CD8-positive, alpha-beta memory T cell (primary cell): ENCODE measurements at regions not wholly inside any gene's neighbourhood (a gene's known extent, or its start where the extent isn't known, plus 50 kb on each side); places are given as distances from the start of the nearest gene placed in this dataset.
A peak's percentile ranks its signal among the peaks of the same experiment; 100 is the strongest.

Experiments
- CTCF ChIA-PET: fragments of 350-600 bp; sonication (Branson Sonifier 250); formaldehyde crosslinking; loops from one replicate; lab custom pipeline; 2021; ENCODE audit warnings: antibody characterized with exemption; lab: Charles Lee
- POLR2A ChIA-PET: fragments of 350-600 bp; sonication (Branson Sonifier 250); formaldehyde crosslinking; loops from one replicate; lab custom pipeline; 2021; ENCODE audit warnings: antibody characterized with exemption; lab: Charles Lee
- DNase-seq, 5 donors: peaks; one replicate each; pipeline versions ENCODE4 v3.0.0 to v3.0.0-alpha.2; 2020 to 2022; ENCODE audit warnings: mixed read lengths in 1 of 5
- H3K27ac ChIP-seq: one replicate; pipeline ENCODE4 v1.7.0; 2013; ENCODE audit warnings: low read depth, mild to moderate bottlenecking, low read length, moderate library complexity
- H3K27me3 ChIP-seq: 2 replicates; pipeline ENCODE4 v1.7.0; 2013; ENCODE audit warnings: low read length, mild to moderate bottlenecking; ENCODE audit not compliant: insufficient read depth, poor library complexity, severe bottlenecking
- H3K36me3 ChIP-seq: 2 replicates; pipeline ENCODE4 v1.7.0; 2013; ENCODE audit warnings: mild to moderate bottlenecking, low read length, moderate library complexity; ENCODE audit not compliant: insufficient read depth
- H3K4me1 ChIP-seq: 2 replicates; pipeline ENCODE4 v1.7.0; 2013; ENCODE audit warnings: mild to moderate bottlenecking, low read length, moderate library complexity; ENCODE audit not compliant: insufficient read depth
- H3K4me3 ChIP-seq: 2 replicates; pipeline ENCODE4 v1.7.0; 2013; ENCODE audit warnings: mild to moderate bottlenecking, low read length
- H3K9me3 ChIP-seq: 2 replicates; pipeline ENCODE4 v1.7.0; 2013; ENCODE audit warnings: mild to moderate bottlenecking, low read length
- H3K27ac Mint-ChIP-seq, 8 donors: one replicate each; pipeline ENCODE4 v1.8.0; 2020 to 2021; ENCODE audit warnings: mixed read lengths in 8 of 8, mild to moderate bottlenecking in 6 of 8, inconsistent platforms in 3 of 8, moderate library complexity in 3 of 8
- H3K27me3 Mint-ChIP-seq, 2 donors: one replicate each; pipeline ENCODE4 v1.8.0; 2020 to 2021; ENCODE audit warnings: mixed read lengths in 2 of 2, mild to moderate bottlenecking in 1 of 2, moderate library complexity in 1 of 2
- H3K36me3 Mint-ChIP-seq, 3 donors: one replicate each; pipeline ENCODE4 v1.8.0; 2020 to 2021; ENCODE audit warnings: mixed read lengths in 3 of 3, inconsistent platforms in 1 of 3, mild to moderate bottlenecking in 1 of 3
- H3K4me1 Mint-ChIP-seq, 3 donors: one replicate each; pipeline ENCODE4 v1.8.0; 2020 to 2021; ENCODE audit warnings: mixed read lengths in 3 of 3, inconsistent platforms in 1 of 3, mild to moderate bottlenecking in 1 of 3
- H3K4me3 Mint-ChIP-seq, 7 donors: one replicate each; pipeline ENCODE4 v1.8.0; 2020 to 2021; ENCODE audit warnings: mixed read lengths in 7 of 7, mild to moderate bottlenecking in 6 of 7, moderate library complexity in 4 of 7, inconsistent platforms in 2 of 7
- H3K9me3 Mint-ChIP-seq, 5 donors: one replicate each; pipeline ENCODE4 v1.8.0; 2020 to 2022; ENCODE audit warnings: mixed read lengths in 5 of 5, mild to moderate bottlenecking in 3 of 5, moderate library complexity in 2 of 5, inconsistent platforms in 1 of 5

DNA sequence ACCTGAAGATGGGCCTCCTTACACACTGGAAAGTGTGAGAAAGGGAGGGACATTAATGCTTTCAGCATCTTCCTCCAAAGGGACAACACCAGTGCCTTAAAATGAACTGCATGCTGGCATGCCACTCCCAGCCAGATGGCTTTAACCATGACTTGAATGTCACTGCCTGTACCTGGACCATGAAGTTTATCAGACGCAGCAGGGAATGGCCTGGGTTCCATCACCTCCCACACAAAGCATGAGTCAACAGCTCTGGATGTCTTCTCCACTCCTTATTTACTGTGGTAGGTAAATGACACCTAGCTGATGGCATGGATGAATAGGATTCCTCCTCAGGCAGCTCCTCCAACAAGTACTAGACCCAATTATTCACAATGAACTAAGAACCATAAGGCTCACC lies 645.6 kb downstream of the SOX5 start:
- ChIA-PET POLR2A (no interaction called here), CTCF (no interaction called here)
- H3K27me3 ChIP-seq, result no peaks in the 10 kb centered on the region
- Mint-ChIP-seq H3K9me3 (peaks cover 0 to 9% (median 4%) of the 10 kb centered on the region in 5 donors), H3K4me1 (no peaks in the 10 kb centered on the region), H3K36me3 (no peaks in the 10 kb centered on the region), H3K27me3 (peaks cover 0 to 3% of the 10 kb centered on the region in 2 donors), H3K4me3 (no peak overlapping the region), H3K27ac (peak overlapping the region in 1 of 8 donors; percentile 47)
- H3K4me3 ChIP-seq, result no peak overlapping the region
- DNase-seq, result no peak
- H3K4me1 ChIP-seq, result no peaks in the 10 kb centered on the region
- no peaks in the 10 kb centered on the region for H3K36me3 ChIP-seq
- H3K27ac ChIP-seq, result no peak overlapping the region
- no peaks in the 10 kb centered on the region for H3K9me3 ChIP-seq

DNA sequence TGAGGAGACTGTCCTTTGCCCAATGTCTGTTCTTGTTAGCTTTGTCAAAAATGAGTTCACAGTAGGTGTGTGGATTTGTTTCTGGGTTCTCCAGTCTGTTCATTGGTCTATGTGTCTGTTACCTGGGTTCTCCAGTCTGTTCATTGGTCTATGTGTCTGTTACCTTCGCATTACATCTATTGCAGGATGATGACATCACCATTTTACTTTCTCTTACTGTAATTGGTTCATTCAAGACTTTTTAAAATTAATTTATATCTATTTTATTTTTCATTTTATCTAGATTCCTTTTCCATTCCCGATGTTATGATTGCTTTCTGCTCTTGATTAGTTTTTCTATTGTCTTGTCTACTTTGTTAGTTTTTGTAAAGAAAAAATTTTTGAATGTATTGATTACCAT lies 615.5 kb downstream of the SOX5 start:
- peaks cover 0 to 5% (median 2%) of the 10 kb centered on the region in 5 donors for H3K9me3 Mint-ChIP-seq
- no peak overlapping the region for H3K4me3 Mint-ChIP-seq
- H3K36me3 ChIP-seq, result no peaks in the 10 kb centered on the region
- no peak for DNase-seq
- no peaks in the 10 kb centered on the region for H3K4me1 Mint-ChIP-seq
- no peak overlapping the region for H3K4me3 ChIP-seq
- ChIA-PET POLR2A (no interaction called here), CTCF (no interaction called here)
- H3K36me3 Mint-ChIP-seq, result no peaks in the 10 kb centered on the region
- no peak overlapping the region for H3K27ac Mint-ChIP-seq
- no peaks in the 10 kb centered on the region for H3K9me3 ChIP-seq
- H3K27me3 ChIP-seq, result no peaks in the 10 kb centered on the region
- H3K27ac ChIP-seq, result no peak overlapping the region
- H3K27me3 Mint-ChIP-seq, result no peaks in the 10 kb centered on the region
- no peaks in the 10 kb centered on the region for H3K4me1 ChIP-seq

DNA sequence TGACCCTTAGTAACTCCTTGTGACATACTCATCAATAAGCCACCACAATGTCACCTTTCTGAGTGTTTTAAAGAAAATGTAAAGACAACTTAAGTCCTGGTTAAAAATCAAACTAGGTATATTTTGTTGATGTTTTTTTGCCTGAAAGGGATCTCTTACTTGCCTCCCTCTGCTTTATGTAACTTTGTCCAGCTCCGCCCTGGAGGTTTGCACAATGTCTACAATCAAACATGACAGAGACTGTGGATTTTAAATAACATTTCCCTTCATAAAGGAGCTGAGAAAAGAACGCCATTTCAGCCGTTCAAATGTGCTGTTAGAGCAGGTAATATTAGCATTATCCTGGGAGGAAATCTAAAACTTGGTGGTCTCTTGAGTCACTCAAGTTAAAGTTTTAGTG lies 613.9 kb downstream of the SOX5 start:
- no peak overlapping the region for H3K27ac ChIP-seq
- ChIA-PET POLR2A (no interaction called here), CTCF (no interaction called here)
- Mint-ChIP-seq H3K9me3 (peaks cover 0 to 5% (median 2%) of the 10 kb centered on the region in 5 donors), H3K36me3 (no peaks in the 10 kb centered on the region), H3K27me3 (no peaks in the 10 kb centered on the region), H3K4me1 (no peaks in the 10 kb centered on the region), H3K27ac (no peak overlapping the region), H3K4me3 (no peak overlapping the region)
- no peaks in the 10 kb centered on the region for H3K27me3 ChIP-seq
- H3K36me3 ChIP-seq, result no peaks in the 10 kb centered on the region
- DNase-seq, result no peak
- H3K4me1 ChIP-seq, result no peaks in the 10 kb centered on the region
- no peaks in the 10 kb centered on the region for H3K9me3 ChIP-seq
- no peak overlapping the region for H3K4me3 ChIP-seq

DNA sequence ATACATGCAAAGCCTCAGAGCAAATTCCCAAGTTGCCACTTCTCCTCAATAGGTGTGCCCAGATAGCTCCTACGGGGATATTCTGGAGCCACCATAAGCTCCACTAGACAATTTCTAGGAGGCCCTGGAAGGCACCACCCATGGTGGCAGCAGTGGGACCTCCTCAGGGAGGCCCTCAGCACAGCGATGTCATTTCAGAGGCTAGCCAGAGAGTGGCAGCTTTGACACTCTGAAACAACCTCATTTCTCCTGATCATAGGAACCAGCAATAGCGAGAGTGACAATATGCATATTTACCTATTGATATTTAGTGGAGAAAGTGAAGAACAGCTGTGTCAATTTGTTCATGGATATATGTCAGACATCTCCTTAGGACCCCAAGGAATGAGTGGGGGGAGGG lies 612.3 kb downstream of the SOX5 start:
- POLR2A ChIA-PET, result no interaction called here
- H3K4me3 ChIP-seq, result no peak overlapping the region
- H3K27me3 Mint-ChIP-seq, result no peaks in the 10 kb centered on the region
- H3K36me3 ChIP-seq, result no peaks in the 10 kb centered on the region
- H3K4me1 ChIP-seq, result no peaks in the 10 kb centered on the region
- H3K9me3 Mint-ChIP-seq, result peaks cover 0 to 5% (median 0%) of the 10 kb centered on the region in 5 donors
- no peaks in the 10 kb centered on the region for H3K9me3 ChIP-seq
- H3K36me3 Mint-ChIP-seq, result no peaks in the 10 kb centered on the region
- no peaks in the 10 kb centered on the region for H3K4me1 Mint-ChIP-seq
- H3K4me3 Mint-ChIP-seq, result no peak overlapping the region
- H3K27ac ChIP-seq, result no peak overlapping the region
- no peak for DNase-seq
- H3K27me3 ChIP-seq, result no peaks in the 10 kb centered on the region
- CTCF ChIA-PET, result no interaction called here
- H3K27ac Mint-ChIP-seq, result no peak overlapping the region

DNA sequence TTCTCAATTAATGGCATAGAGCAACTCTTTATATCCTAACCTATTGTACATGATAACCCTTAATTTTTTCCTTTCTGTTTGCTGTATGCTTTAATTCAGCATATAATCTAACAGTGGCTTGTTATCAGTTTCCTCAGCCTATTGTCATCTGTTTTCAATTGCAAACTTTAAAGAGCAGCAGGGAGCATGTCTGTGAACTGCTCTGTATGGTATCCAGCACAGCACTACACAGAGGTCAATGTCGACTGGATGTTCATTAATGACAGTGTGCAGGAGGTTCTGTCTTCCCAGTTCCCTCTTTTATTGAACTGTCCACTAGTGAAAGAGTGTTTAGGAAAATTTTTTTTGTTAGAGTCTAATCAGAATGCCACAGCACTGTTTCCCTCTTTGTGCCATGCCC lies 609.1 kb downstream of the SOX5 start:
- no peak for DNase-seq
- H3K9me3 Mint-ChIP-seq, result peaks cover 0 to 2% (median 0%) of the 10 kb centered on the region in 5 donors

DNA sequence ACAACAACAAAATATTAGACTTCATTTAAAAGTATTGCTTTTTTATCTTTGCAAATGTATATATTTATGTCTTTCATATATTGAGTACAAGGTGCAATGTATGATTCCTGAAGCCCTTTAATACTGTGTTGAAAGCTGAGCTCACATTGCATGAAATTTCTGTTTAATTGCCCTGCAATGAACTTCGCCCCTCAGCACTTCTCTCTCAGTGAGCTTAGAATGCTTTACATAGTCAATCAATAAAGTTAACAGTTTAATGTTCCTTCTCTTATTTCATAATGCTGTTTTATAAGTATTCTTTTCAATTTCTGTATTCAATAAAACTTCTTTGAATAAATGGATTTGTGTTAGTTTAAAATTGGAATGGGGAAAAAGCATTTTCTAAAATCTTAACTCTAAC lies 607.1 kb downstream of the SOX5 start:
- no peak overlapping the region for H3K27ac Mint-ChIP-seq
- no peak overlapping the region for H3K27ac ChIP-seq
- peaks cover 0 to 4% (median 0%) of the 10 kb centered on the region in 5 donors for H3K9me3 Mint-ChIP-seq
- no peak overlapping the region for H3K4me3 ChIP-seq
- ChIA-PET CTCF (no interaction called here), POLR2A (no interaction called here)
- H3K27me3 ChIP-seq, result no peaks in the 10 kb centered on the region
- no peak for DNase-seq
- no peaks in the 10 kb centered on the region for H3K27me3 Mint-ChIP-seq
- no peaks in the 10 kb centered on the region for H3K4me1 ChIP-seq
- no peaks in the 10 kb centered on the region for H3K4me1 Mint-ChIP-seq
- no peaks in the 10 kb centered on the region for H3K9me3 ChIP-seq
- H3K36me3 ChIP-seq, result no peaks in the 10 kb centered on the region
- no peaks in the 10 kb centered on the region for H3K36me3 Mint-ChIP-seq
- no peak overlapping the region for H3K4me3 Mint-ChIP-seq

More for the DNA sequence above, 609.1 kb downstream of the SOX5 start:
- Mint-ChIP-seq H3K27ac (no peak overlapping the region), H3K4me3 (no peak overlapping the region), H3K36me3 (no peaks in the 10 kb centered on the region), H3K27me3 (no peaks in the 10 kb centered on the region), H3K4me1 (no peaks in the 10 kb centered on the region)
- no peaks in the 10 kb centered on the region for H3K4me1 ChIP-seq
- H3K27ac ChIP-seq, result no peak overlapping the region
- CTCF ChIA-PET, result no interaction called here
- no peaks in the 10 kb centered on the region for H3K36me3 ChIP-seq
- no peak overlapping the region for H3K4me3 ChIP-seq
- H3K27me3 ChIP-seq, result no peaks in the 10 kb centered on the region
- H3K9me3 ChIP-seq, result no peaks in the 10 kb centered on the region
- POLR2A ChIA-PET, result no interaction called here

DNA sequence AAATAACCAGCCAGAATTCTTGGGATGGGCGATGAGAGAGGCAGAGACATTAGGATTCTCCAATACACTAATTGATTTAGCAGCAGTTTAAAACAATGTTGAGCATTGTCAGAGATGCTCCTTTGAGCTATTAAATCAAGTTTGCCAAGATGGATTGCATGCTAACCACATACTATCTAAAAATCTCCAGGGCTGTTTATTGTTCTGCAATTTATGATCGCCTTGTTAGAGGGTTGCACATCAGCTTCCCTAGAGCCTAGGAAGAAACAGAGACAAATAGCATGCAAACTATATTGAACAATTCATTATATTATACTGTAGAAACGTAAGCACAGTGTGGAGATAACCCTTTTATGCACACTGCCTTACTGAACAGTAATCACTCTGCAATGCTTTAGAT lies 599.9 kb downstream of the SOX5 start:
- POLR2A ChIA-PET, result no interaction called here
- H3K36me3 Mint-ChIP-seq, result no peaks in the 10 kb centered on the region
- H3K27ac ChIP-seq, result no peak overlapping the region
- no peaks in the 10 kb centered on the region for H3K36me3 ChIP-seq
- CTCF ChIA-PET, result no interaction called here
- no peak overlapping the region for H3K27ac Mint-ChIP-seq
- DNase-seq, result no peak
- H3K27me3 Mint-ChIP-seq, result no peaks in the 10 kb centered on the region
- peaks cover 0 to 4% (median 0%) of the 10 kb centered on the region in 5 donors for H3K9me3 Mint-ChIP-seq
- H3K4me1 Mint-ChIP-seq, result no peaks in the 10 kb centered on the region
- H3K4me1 ChIP-seq, result no peaks in the 10 kb centered on the region
- no peak overlapping the region for H3K4me3 ChIP-seq
- H3K9me3 ChIP-seq, result no peaks in the 10 kb centered on the region
- no peaks in the 10 kb centered on the region for H3K27me3 ChIP-seq
- no peak overlapping the region for H3K4me3 Mint-ChIP-seq

DNA sequence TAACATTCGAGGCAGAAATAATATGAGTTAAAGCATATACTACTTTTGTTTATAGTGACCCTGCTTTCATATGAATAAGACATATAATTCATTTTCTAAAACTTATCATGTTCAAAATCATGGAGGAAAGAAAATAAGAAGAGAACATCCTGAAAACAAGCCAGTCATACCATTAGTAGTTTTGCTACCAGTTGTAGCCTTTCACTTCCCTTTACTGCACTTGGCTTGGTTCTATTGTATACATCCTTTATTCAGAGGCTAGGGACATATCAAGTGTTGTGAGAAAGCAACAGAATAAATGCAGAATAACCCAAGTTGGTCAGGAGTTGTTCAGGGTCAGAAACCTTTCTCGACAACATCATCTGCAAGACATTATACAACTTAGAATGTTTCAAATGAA lies 598.7 kb downstream of the SOX5 start:
- POLR2A ChIA-PET, result no interaction called here
- Mint-ChIP-seq H3K4me3 (no peak overlapping the region), H3K4me1 (no peaks in the 10 kb centered on the region), H3K9me3 (peaks cover 0 to 4% (median 0%) of the 10 kb centered on the region in 5 donors), H3K36me3 (no peaks in the 10 kb centered on the region), H3K27me3 (no peaks in the 10 kb centered on the region), H3K27ac (no peak overlapping the region)
- H3K4me3 ChIP-seq, result no peak overlapping the region
- CTCF ChIA-PET, result no interaction called here
- no peaks in the 10 kb centered on the region for H3K27me3 ChIP-seq
- DNase-seq, result no peak
- no peaks in the 10 kb centered on the region for H3K4me1 ChIP-seq
- H3K36me3 ChIP-seq, result no peaks in the 10 kb centered on the region
- H3K27ac ChIP-seq, result no peak overlapping the region
- no peaks in the 10 kb centered on the region for H3K9me3 ChIP-seq

DNA sequence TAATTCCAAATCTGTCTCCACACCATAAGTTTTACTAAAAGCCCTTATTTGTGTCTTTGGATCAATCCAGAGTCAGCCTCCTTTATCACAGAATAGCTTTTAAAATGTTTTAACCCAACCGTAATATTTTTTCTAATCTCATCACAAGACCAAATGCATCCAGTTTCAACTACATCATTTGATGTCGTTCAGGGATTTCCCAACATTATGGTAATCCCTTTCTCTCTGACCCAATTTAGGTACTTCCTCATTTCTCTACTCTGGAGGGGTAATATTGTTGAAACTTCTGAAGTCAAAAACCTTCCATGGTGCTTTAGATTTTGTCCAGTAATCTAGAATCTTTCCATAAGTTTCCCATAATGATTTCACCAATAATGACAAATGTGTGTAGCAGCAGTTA lies 596.8 kb downstream of the SOX5 start:
- Mint-ChIP-seq H3K36me3 (no peaks in the 10 kb centered on the region), H3K27ac (no peak overlapping the region), H3K27me3 (no peaks in the 10 kb centered on the region), H3K4me3 (no peak overlapping the region), H3K4me1 (no peaks in the 10 kb centered on the region), H3K9me3 (peaks cover 0 to 3% (median 0%) of the 10 kb centered on the region in 5 donors)
- Histone ChIP-seq H3K36me3 (no peaks in the 10 kb centered on the region), H3K27ac (no peak overlapping the region), H3K27me3 (no peaks in the 10 kb centered on the region), H3K4me3 (no peak overlapping the region), H3K4me1 (no peaks in the 10 kb centered on the region), H3K9me3 (no peaks in the 10 kb centered on the region)
- no peak for DNase-seq
- ChIA-PET CTCF (no interaction called here), POLR2A (no interaction called here)
